NCI-H1092 (cell line): ENCODE measurements at regions not wholly inside any gene's neighbourhood (a gene's known extent, or its start where the extent isn't known, plus 50 kb on each side); places are given as distances from the start of the nearest gene placed in this dataset.
"Not testable (repeated sequence)": the region's sequence is repeated elsewhere in the genome, so short reads cannot be mapped to it uniquely, and the experiment has no call there.

Experiments used
- DNase-seq: peaks from one replicate; lab custom pipeline; 2025; lab: John Stamatoyannopoulos, UW

- DNase-seq: no peak
Measured at GRCh38 chr18:54662986-54663385, 71.9 kb downstream of the DYNAP start.

- DNase-seq: not testable (repeated sequence)
Measured at GRCh38 chr18:54669701-54670100, 78.7 kb downstream of the DYNAP start.

- peak; percentile 1 for DNase-seq
Measured at GRCh38 chr18:54671291-54671881, 80.3 kb downstream of the DYNAP start.

GRCh38 chr18:54672109-54672508 is 81.1 kb downstream of the DYNAP start:
- no peak for DNase-seq

- no peak for DNase-seq
Measured at GRCh38 chr18:54672846-54673475, 81.9 kb downstream of the DYNAP start.

GRCh38 chr18:54673936-54674335 is 82.9 kb downstream of the DYNAP start:
- no peak for DNase-seq

- DNase-seq: no peak
Measured at GRCh38 chr18:54675076-54675475, 84.0 kb downstream of the DYNAP start.

GRCh38 chr18:54679318-54680149 is 88.5 kb downstream of the DYNAP start:
- DNase-seq: peak; percentile 1

GRCh38 chr18:54684784-54685183 is 93.7 kb downstream of the DYNAP start:
- DNase-seq: no peak

GRCh38 chr18:54689319-54689718 is 98.3 kb downstream of the DYNAP start:
- no peak for DNase-seq

- no peak for DNase-seq
Measured at GRCh38 chr18:54690198-54690597, 99.2 kb downstream of the DYNAP start.

GRCh38 chr18:54692463-54692862 is 101.4 kb downstream of the DYNAP start:
- DNase-seq: no peak

- no peak for DNase-seq
Measured at GRCh38 chr18:54696616-54697293, 105.7 kb downstream of the DYNAP start.

- DNase-seq: no peak
Measured at GRCh38 chr18:54700580-54700979, 109.5 kb downstream of the DYNAP start.

GRCh38 chr18:54702686-54703085 is 111.6 kb downstream of the DYNAP start:
- DNase-seq: no peak

- DNase-seq: no peak
Measured at GRCh38 chr18:54710074-54710899, 118.0 kb upstream of the RAB27B start.

- DNase-seq: no peak
Measured at GRCh38 chr18:54710900-54711281, 117.4 kb upstream of the RAB27B start.

- no peak for DNase-seq
Measured at GRCh38 chr18:54712306-54712705, 116.0 kb upstream of the RAB27B start.

GRCh38 chr18:54712758-54713157 is 115.5 kb upstream of the RAB27B start:
- no peak for DNase-seq

- no peak for DNase-seq
Measured at GRCh38 chr18:54713386-54713785, 114.9 kb upstream of the RAB27B start.

GRCh38 chr18:54714851-54715250 is 113.4 kb upstream of the RAB27B start:
- DNase-seq: no peak

- DNase-seq: no peak
Measured at GRCh38 chr18:54716586-54716985, 111.7 kb upstream of the RAB27B start.
